CD14-positive monocyte (primary cell): ENCODE measurements at regions not wholly inside any gene's neighbourhood (a gene's known extent, or its start where the extent isn't known, plus 50 kb on each side); places are given as distances from the start of the nearest gene placed in this dataset.
A peak's percentile ranks its signal among the peaks of the same experiment; 100 is the strongest.

ENCODE experiments used
- DNase-seq, 3 donors: peaks; one replicate each; pipeline ENCODE4 v3.0.0-alpha.2; 2011 to 2022
- H2AFZ ChIP-seq: 2 replicates; pipeline ENCODE4 v1.6.0; 2012; ENCODE audit warnings: mild to moderate bottlenecking, low read depth, low read length, inconsistent platforms; ENCODE audit not compliant: insufficient read depth, poor library complexity, severe bottlenecking
- H3K27ac ChIP-seq, 2 donors: 1 replicate in 1 of 2; 2 replicates in 1 of 2; pipeline ENCODE4 v1.5.1; 2012 to 2013; ENCODE audit warnings: low read length in 2 of 2, control low read depth in 1 of 2, inconsistent platforms in 1 of 2, low read depth in 1 of 2, mild to moderate bottlenecking in 1 of 2
- H3K27me3 ChIP-seq, 2 donors: one replicate each; pipeline versions ENCODE4 v1.6.0 to v1.6.1; 2011 to 2013; ENCODE audit warnings: low read length in 2 of 2; ENCODE audit not compliant: control insufficient read depth in 2 of 2, insufficient read depth in 2 of 2
- H3K36me3 ChIP-seq, 2 donors: replicated peaks in 1 of 2; 1 replicate in 1 of 2; 2 replicates in 1 of 2; pipeline versions ENCODE4 v1.5.1 to v1.6.1; 2012 to 2013; ENCODE audit warnings: low read length in 2 of 2, control low read depth in 1 of 2, inconsistent platforms in 1 of 2, mild to moderate bottlenecking in 1 of 2; ENCODE audit not compliant: insufficient read depth in 2 of 2, control insufficient read depth in 1 of 2
- H3K4me1 ChIP-seq, 2 donors: 1 replicate in 1 of 2; 2 replicates in 1 of 2; pipeline versions ENCODE4 v1.5.1 to v1.6.1; 2012 to 2013; ENCODE audit warnings: low read length in 2 of 2, control low read depth in 1 of 2, inconsistent platforms in 1 of 2, mild to moderate bottlenecking in 1 of 2, moderate library complexity in 1 of 2; ENCODE audit not compliant: insufficient read depth in 2 of 2, control insufficient read depth in 1 of 2
- H3K4me2 ChIP-seq: replicated peaks from 2 replicates; pipeline ENCODE3; 2012; ENCODE audit warnings: low read length, moderate library complexity, mild to moderate bottlenecking; ENCODE audit not compliant: poor library complexity, severe bottlenecking; ENCODE audit errors: extremely low read depth
- H3K4me3 ChIP-seq, 3 experiments: fragments of 200-600 bp in 1 of 3; sonication (generic) in 1 of 3; replicated peaks in 1 of 3; 1 replicate in 2 of 3; 2 replicates in 1 of 3; pipeline ENCODE4 v1.5.1; 2011 to 2013; ENCODE audit warnings: low read length in 3 of 3, mild to moderate bottlenecking in 3 of 3, control low read depth in 2 of 3, low read depth in 2 of 3, inconsistent platforms in 1 of 3, moderate library complexity in 1 of 3
- H3K79me2 ChIP-seq: 2 replicates; pipeline ENCODE4 v1.6.0; 2012; ENCODE audit warnings: mild to moderate bottlenecking, control low read depth, inconsistent platforms, low read length, moderate library complexity; ENCODE audit not compliant: insufficient read depth
- H3K9ac ChIP-seq: 2 replicates; pipeline ENCODE4 v1.6.0; 2017; ENCODE audit warnings: low read length, mild to moderate bottlenecking; ENCODE audit not compliant: insufficient read depth, poor library complexity, severe bottlenecking
- H3K9me3 ChIP-seq, 2 donors: replicated peaks in 1 of 2; 1 replicate in 1 of 2; 2 replicates in 1 of 2; pipeline versions ENCODE4 v1.5.1 to v1.6.1; 2012 to 2013; ENCODE audit warnings: low read length in 2 of 2, control low read depth in 1 of 2; ENCODE audit not compliant: control insufficient read depth in 1 of 2, insufficient read depth in 1 of 2
- H4K20me1 ChIP-seq: 2 replicates; pipeline ENCODE4 v1.6.0; 2012; ENCODE audit warnings: mild to moderate bottlenecking, low read length, control low read depth, moderate library complexity; ENCODE audit not compliant: insufficient read depth
- H3K27ac Mint-ChIP-seq, 7 donors: one replicate each; pipeline ENCODE4 v1.8.0; 2020; ENCODE audit warnings: mild to moderate bottlenecking in 7 of 7, mixed read lengths in 7 of 7, moderate library complexity in 6 of 7, inconsistent platforms in 2 of 7
- H3K27me3 Mint-ChIP-seq, 3 donors: one replicate each; pipeline ENCODE4 v1.8.0; 2021 to 2022; ENCODE audit warnings: low read depth in 3 of 3, mild to moderate bottlenecking in 3 of 3, mixed read lengths in 3 of 3, moderate library complexity in 3 of 3, inconsistent platforms in 1 of 3
- H3K36me3 Mint-ChIP-seq, 2 donors: one replicate each; pipeline ENCODE4 v1.8.0; 2020; ENCODE audit warnings: mixed read lengths in 2 of 2, inconsistent platforms in 1 of 2, mild to moderate bottlenecking in 1 of 2
- H3K4me1 Mint-ChIP-seq: one replicate; pipeline ENCODE4 v1.8.0; 2020; ENCODE audit warnings: mild to moderate bottlenecking, mixed read lengths
- H3K4me3 Mint-ChIP-seq, 2 donors: one replicate each; pipeline ENCODE4 v1.8.0; 2020; ENCODE audit warnings: mild to moderate bottlenecking in 2 of 2, mixed read lengths in 2 of 2, moderate library complexity in 1 of 2
- H3K9me3 Mint-ChIP-seq, 7 donors: one replicate each; pipeline ENCODE4 v1.8.0; 2020 to 2022; ENCODE audit warnings: mixed read lengths in 7 of 7, mild to moderate bottlenecking in 6 of 7, moderate library complexity in 6 of 7, inconsistent platforms in 2 of 7
- WGBS: methylation state at CpG from one replicate; pipeline ENCODE4 v1.1.5; 2013; ENCODE audit warnings: missing lambda C conversion rate; ENCODE audit not compliant: insufficient coverage; 5-methylcytosine and 5-hydroxymethylcytosine counted together
- intact Hi-C, 2 donors: fragments of 100-400 bp; cut with micrococcal nuclease; formaldehyde crosslinking; loops; one replicate each; pipeline versions ENCODE4 v1.15.0 to v1.15.1; 2023
- TF ChIP-seq, protein P1 (sequence below): fragments of 200-600 bp; IDR thresholded peaks from one replicate; pipeline ENCODE4 v1.8.0; 2022; ENCODE audit warnings: antibody characterized with exemption, mild to moderate bottlenecking

DNA sequence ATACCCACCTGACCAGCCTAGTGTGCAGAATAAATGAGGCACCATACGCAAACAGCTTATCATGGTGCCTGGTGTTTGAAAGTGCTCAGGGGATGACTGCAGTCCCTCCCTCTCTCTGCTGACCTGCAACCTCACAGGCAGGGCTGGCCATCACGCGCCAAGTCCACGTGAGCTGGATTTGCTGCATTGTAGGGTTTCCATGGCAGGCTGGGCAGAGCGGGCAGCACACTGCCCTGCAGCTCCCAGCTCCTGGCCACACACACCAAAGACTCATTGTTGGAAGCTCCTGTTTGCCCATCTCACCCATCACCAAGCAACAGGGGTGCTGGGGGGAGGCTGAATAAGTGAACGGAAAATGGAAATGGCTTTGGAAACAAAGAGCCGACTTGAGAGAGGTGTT is 81.8 kb downstream of the IRX3 start:
- H3K4me1 ChIP-seq = no peaks in the 10 kb centered on the region
- H3K27ac Mint-ChIP-seq = peak overlapping the region in 1 of 7 donors; percentile 14
- no peak overlapping the region for H3K4me2 ChIP-seq
- H4K20me1 ChIP-seq = no peaks in the 10 kb centered on the region
- H3K79me2 ChIP-seq = no peaks in the 10 kb centered on the region
- no peaks in the 10 kb centered on the region for H3K36me3 ChIP-seq
- no peaks in the 10 kb centered on the region for H3K4me1 Mint-ChIP-seq
- TF ChIP-seq, protein P1, sequence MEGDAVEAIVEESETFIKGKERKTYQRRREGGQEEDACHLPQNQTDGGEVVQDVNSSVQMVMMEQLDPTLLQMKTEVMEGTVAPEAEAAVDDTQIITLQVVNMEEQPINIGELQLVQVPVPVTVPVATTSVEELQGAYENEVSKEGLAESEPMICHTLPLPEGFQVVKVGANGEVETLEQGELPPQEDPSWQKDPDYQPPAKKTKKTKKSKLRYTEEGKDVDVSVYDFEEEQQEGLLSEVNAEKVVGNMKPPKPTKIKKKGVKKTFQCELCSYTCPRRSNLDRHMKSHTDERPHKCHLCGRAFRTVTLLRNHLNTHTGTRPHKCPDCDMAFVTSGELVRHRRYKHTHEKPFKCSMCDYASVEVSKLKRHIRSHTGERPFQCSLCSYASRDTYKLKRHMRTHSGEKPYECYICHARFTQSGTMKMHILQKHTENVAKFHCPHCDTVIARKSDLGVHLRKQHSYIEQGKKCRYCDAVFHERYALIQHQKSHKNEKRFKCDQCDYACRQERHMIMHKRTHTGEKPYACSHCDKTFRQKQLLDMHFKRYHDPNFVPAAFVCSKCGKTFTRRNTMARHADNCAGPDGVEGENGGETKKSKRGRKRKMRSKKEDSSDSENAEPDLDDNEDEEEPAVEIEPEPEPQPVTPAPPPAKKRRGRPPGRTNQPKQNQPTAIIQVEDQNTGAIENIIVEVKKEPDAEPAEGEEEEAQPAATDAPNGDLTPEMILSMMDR = no peak
- 100% methylated on average over 1 of the region's 7 CpGs for WGBS
- peaks cover 0 to 9% (median 4%) of the 10 kb centered on the region in 7 donors for H3K9me3 Mint-ChIP-seq
- intact Hi-C loops = no loop called here
- DNase-seq = no peak
- peaks cover 2 to 3% (median 2%) of the 10 kb centered on the region in 3 donors for H3K27me3 Mint-ChIP-seq
- H2AFZ ChIP-seq = no peak overlapping the region
- H3K27ac ChIP-seq = no peak overlapping the region
- no peak overlapping the region for H3K4me3 ChIP-seq
- no peaks in the 10 kb centered on the region for H3K27me3 ChIP-seq
- no peaks in the 10 kb centered on the region for H3K36me3 Mint-ChIP-seq
- no peak overlapping the region for H3K9ac ChIP-seq
- H3K9me3 ChIP-seq = no peaks in the 10 kb centered on the region
- no peak overlapping the region for H3K4me3 Mint-ChIP-seq

GRCh38 chr16:54203851-54204505 is 82.6 kb downstream of the IRX3 start:
- intact Hi-C loops = no loop called here
- Mint-ChIP-seq H3K27me3 (peaks cover 0 to 3% (median 2%) of the 10 kb centered on the region in 3 donors), H3K27ac (no peak overlapping the region), H3K9me3 (peaks cover 0 to 9% (median 4%) of the 10 kb centered on the region in 7 donors), H3K4me3 (no peak overlapping the region), H3K36me3 (no peaks in the 10 kb centered on the region), H3K4me1 (no peaks in the 10 kb centered on the region)
- no peak overlapping the region for H3K9ac ChIP-seq
- H3K4me1 ChIP-seq = no peaks in the 10 kb centered on the region
- no peaks in the 10 kb centered on the region for H3K27me3 ChIP-seq
- H4K20me1 ChIP-seq = no peaks in the 10 kb centered on the region
- H3K36me3 ChIP-seq = no peaks in the 10 kb centered on the region
- H2AFZ ChIP-seq = no peak overlapping the region
- no peak overlapping the region for H3K4me2 ChIP-seq
- no peaks in the 10 kb centered on the region for H3K9me3 ChIP-seq
- H3K79me2 ChIP-seq = no peaks in the 10 kb centered on the region
- WGBS = 80% methylated on average over 10 of the region's 11 CpGs
- TF ChIP-seq, protein P1 = no peak
- H3K4me3 ChIP-seq = no peak overlapping the region
- DNase-seq = no peak
- H3K27ac ChIP-seq = no peak overlapping the region
